ENCODE measurements at regions not wholly inside any gene's neighbourhood (a gene's known extent, or its start where the extent isn't known, plus 50 kb on each side); places are given as distances from the start of the nearest gene placed in this dataset.

- TF ChIP-seq CTCF (IDR thresholded peaks at IDR 0.05) (no peak), POLR2AphosphoS5 (IDR thresholded peaks at IDR 0.05; ENCODE audit: low read depth, low read length) (no peak), SIN3A (IDR thresholded peaks at IDR 0.05; ENCODE audit: borderline replicate concordance, insufficient read depth, low read depth, low read length) (no peak), REST (IDR thresholded peaks at IDR 0.05; ENCODE audit: insufficient read depth in 1 of 2, low read depth in 2 of 2, low read length in 1 of 2) (no peak), TCF7L2 (IDR thresholded peaks at IDR 0.05; ENCODE audit: low read depth, low read length) (no peak)
Measured at GRCh38 chr9:85173967-85174366, 504.4 kb downstream of the NTRK2 start.
